DMS79 (cell line): ENCODE measurements at regions not wholly inside any gene's neighbourhood (a gene's known extent, or its start where the extent isn't known, plus 50 kb on each side); places are given as distances from the start of the nearest gene placed in this dataset.

Experiments used
- DNase-seq: peaks from one replicate; lab custom pipeline; 2025; lab: John Stamatoyannopoulos, UW

- DNase-seq: no peak
Measured at GRCh38 chr5:116847960-116848359, 273.3 kb upstream of the SEMA6A start.

- no peak for DNase-seq
Measured at GRCh38 chr5:116844015-116844414, 269.4 kb upstream of the SEMA6A start.

GRCh38 chr5:116842514-116842961, 267.9 kb upstream of the SEMA6A start:
- DNase-seq: no peak

GRCh38 chr5:116841734-116842133, 267.1 kb upstream of the SEMA6A start:
- DNase-seq: no peak

GRCh38 chr5:116838011-116838536, 263.5 kb upstream of the SEMA6A start:
- no peak for DNase-seq

GRCh38 chr5:116834796-116835515, 260.3 kb upstream of the SEMA6A start:
- DNase-seq: no peak

GRCh38 chr5:116830079-116830478, 255.5 kb upstream of the SEMA6A start:
- no peak for DNase-seq

GRCh38 chr5:116827078-116827477, 252.5 kb upstream of the SEMA6A start:
- no peak for DNase-seq

GRCh38 chr5:116825486-116825885, 250.9 kb upstream of the SEMA6A start:
- no peak for DNase-seq

- no peak for DNase-seq
Measured at GRCh38 chr5:116824751-116825438, 250.3 kb upstream of the SEMA6A start.

GRCh38 chr5:116814626-116815385, 240.2 kb upstream of the SEMA6A start:
- DNase-seq: no peak

- no peak for DNase-seq
Measured at GRCh38 chr5:116813906-116814305, 239.3 kb upstream of the SEMA6A start.

GRCh38 chr5:116813356-116813755, 238.7 kb upstream of the SEMA6A start:
- no peak for DNase-seq

- no peak for DNase-seq
Measured at GRCh38 chr5:116810951-116811350, 236.3 kb upstream of the SEMA6A start.

GRCh38 chr5:116806836-116807235, 232.2 kb upstream of the SEMA6A start:
- DNase-seq: no peak

GRCh38 chr5:116799401-116799800, 224.8 kb upstream of the SEMA6A start:
- no peak for DNase-seq

GRCh38 chr5:116795189-116795588, 220.6 kb upstream of the SEMA6A start:
- no peak for DNase-seq

GRCh38 chr5:116789522-116789921, 214.9 kb upstream of the SEMA6A start:
- DNase-seq: no peak

GRCh38 chr5:116788851-116789403, 214.3 kb upstream of the SEMA6A start:
- no peak for DNase-seq

- DNase-seq: no peak
Measured at GRCh38 chr5:116787570-116787969, 212.9 kb upstream of the SEMA6A start.

- no peak for DNase-seq
Measured at GRCh38 chr5:116785106-116785505, 210.5 kb upstream of the SEMA6A start.

- DNase-seq: no peak
Measured at GRCh38 chr5:116779846-116780245, 205.2 kb upstream of the SEMA6A start.
